KMS-11 (cell line): ENCODE measurements at regions not wholly inside any gene's neighbourhood (a gene's known extent, or its start where the extent isn't known, plus 50 kb on each side); places are given as distances from the start of the nearest gene placed in this dataset.

Experiments
- H2AFZ ChIP-seq: fragments of 200-600 bp; sonication (generic); 2 replicates; pipeline ENCODE4 v1.6.1; 2016; ENCODE audit warnings: antibody characterized with exemption, mixed run types, low read depth
- H3K27ac ChIP-seq: fragments of 200-600 bp; sonication (generic); 2 replicates; pipeline ENCODE4 v1.6.1; 2016; ENCODE audit warnings: mild to moderate bottlenecking, mixed run types
- H3K27me3 ChIP-seq: fragments of 200-600 bp; sonication (generic); 2 replicates; pipeline ENCODE4 v1.6.1; 2017; ENCODE audit warnings: mild to moderate bottlenecking, low read depth, mixed run types, moderate library complexity; ENCODE audit not compliant: insufficient read depth
- H3K36me3 ChIP-seq: fragments of 200-600 bp; sonication (generic); 2 replicates; pipeline ENCODE4 v1.6.1; 2017; ENCODE audit warnings: mild to moderate bottlenecking, mixed run types; ENCODE audit not compliant: insufficient read depth
- H3K4me1 ChIP-seq: fragments of 200-600 bp; sonication (generic); 2 replicates; pipeline ENCODE4 v1.6.1; 2016; ENCODE audit warnings: mild to moderate bottlenecking, low read depth, mixed run types; ENCODE audit not compliant: poor library complexity, severe bottlenecking
- H3K4me2 ChIP-seq: fragments of 200-600 bp; sonication (generic); 2 replicates; pipeline ENCODE4 v1.7.0; 2016; ENCODE audit warnings: mild to moderate bottlenecking, mixed run types
- H3K4me3 ChIP-seq: fragments of 200-600 bp; sonication (generic); IDR thresholded peaks from 2 replicates; pipeline ENCODE4 v1.6.1; 2017; ENCODE audit warnings: low read depth, low read length, mixed read lengths; ENCODE audit not compliant: insufficient read depth
- H3K79me2 ChIP-seq: fragments of 200-600 bp; sonication (generic); 2 replicates; pipeline ENCODE4 v1.6.1; 2016; ENCODE audit warnings: low read depth, mixed run types; ENCODE audit not compliant: insufficient read depth
- H3K9ac ChIP-seq: fragments of 200-600 bp; sonication (generic); 2 replicates; pipeline ENCODE4 v1.6.1; 2016; ENCODE audit warnings: mild to moderate bottlenecking, mixed run types
- H4K20me1 ChIP-seq: fragments of 200-600 bp; sonication (generic); 2 replicates; pipeline ENCODE4 v1.6.1; 2016; ENCODE audit warnings: mild to moderate bottlenecking, mixed run types; ENCODE audit not compliant: insufficient read depth
- TF ChIP-seq, protein P1 (sequence below): fragments of 200-600 bp; sonication (generic); conservative IDR thresholded peaks from 2 replicates; pipeline ENCODE4 v1.6.1; 2017; ENCODE audit warnings: low read depth, mild to moderate bottlenecking, antibody characterized with exemption, low read length, moderate library complexity, mixed read lengths

DNA sequence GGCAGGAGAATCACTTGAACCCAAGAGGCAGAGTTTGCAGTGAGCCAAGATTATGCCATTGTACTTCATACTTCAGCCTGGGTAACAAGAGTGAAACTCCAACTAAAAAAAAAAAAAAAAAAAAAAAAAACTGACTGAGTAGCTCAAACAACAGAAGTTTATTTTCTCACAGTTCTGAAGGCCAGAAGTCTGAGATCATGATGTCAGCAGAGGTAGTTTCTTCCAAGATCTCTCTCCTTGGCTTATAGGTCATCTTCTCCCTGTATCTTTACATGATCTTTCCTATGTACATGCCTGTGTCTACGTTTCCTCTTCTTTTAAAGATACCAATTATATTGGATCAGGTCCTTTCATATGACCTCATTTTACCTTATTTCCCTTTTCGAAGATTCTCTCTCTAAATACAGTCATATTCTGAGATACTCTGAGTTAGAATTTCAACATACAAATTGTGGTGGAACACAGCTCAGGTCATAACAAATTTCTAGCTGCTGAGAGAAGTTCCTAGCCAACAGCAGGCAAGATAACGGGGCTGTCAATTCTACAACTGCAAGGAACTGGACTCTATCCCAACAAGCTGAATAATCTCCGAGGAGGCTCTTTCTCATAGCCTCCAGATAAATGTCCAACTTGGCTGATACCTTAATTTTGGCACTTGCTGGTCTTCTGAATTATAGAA is 187.7 kb upstream of the ADAMTS5 start:
- no peaks in the 10 kb centered on the region for H4K20me1 ChIP-seq
- no peak overlapping the region for H2AFZ ChIP-seq
- no peaks in the 10 kb centered on the region for H3K79me2 ChIP-seq
- TF ChIP-seq, protein P1, sequence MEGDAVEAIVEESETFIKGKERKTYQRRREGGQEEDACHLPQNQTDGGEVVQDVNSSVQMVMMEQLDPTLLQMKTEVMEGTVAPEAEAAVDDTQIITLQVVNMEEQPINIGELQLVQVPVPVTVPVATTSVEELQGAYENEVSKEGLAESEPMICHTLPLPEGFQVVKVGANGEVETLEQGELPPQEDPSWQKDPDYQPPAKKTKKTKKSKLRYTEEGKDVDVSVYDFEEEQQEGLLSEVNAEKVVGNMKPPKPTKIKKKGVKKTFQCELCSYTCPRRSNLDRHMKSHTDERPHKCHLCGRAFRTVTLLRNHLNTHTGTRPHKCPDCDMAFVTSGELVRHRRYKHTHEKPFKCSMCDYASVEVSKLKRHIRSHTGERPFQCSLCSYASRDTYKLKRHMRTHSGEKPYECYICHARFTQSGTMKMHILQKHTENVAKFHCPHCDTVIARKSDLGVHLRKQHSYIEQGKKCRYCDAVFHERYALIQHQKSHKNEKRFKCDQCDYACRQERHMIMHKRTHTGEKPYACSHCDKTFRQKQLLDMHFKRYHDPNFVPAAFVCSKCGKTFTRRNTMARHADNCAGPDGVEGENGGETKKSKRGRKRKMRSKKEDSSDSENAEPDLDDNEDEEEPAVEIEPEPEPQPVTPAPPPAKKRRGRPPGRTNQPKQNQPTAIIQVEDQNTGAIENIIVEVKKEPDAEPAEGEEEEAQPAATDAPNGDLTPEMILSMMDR, result no peak
- no peaks in the 10 kb centered on the region for H3K27me3 ChIP-seq
- H3K36me3 ChIP-seq, result no peaks in the 10 kb centered on the region
- no peaks in the 10 kb centered on the region for H3K4me1 ChIP-seq
- no peak overlapping the region for H3K4me3 ChIP-seq
- no peak overlapping the region for H3K27ac ChIP-seq
- no peak overlapping the region for H3K4me2 ChIP-seq
- H3K9ac ChIP-seq, result no peak overlapping the region

DNA sequence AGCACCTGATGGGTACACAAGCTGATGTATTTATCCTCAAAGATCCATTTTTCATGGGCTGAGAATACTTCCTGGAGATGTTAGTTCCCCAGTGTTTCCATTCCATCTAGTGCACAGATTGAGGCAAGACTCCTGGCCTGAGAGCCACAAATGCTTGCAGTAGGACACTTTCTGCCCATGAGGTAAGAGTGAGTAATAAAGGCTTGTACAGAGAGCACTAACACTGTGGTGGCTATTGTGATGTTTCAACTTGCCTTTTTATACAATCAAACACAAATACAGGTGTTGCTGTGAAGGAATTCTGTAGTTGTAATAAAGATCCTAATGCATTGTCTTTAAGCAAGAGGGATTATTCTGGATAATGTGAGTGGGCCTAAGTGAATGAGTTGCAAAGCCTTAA is 186.1 kb upstream of the ADAMTS5 start:
- TF ChIP-seq, protein P1, result no peak
- H3K4me3 ChIP-seq, result no peak overlapping the region
- no peak overlapping the region for H2AFZ ChIP-seq
- no peak overlapping the region for H3K27ac ChIP-seq
- no peaks in the 10 kb centered on the region for H3K27me3 ChIP-seq
- no peaks in the 10 kb centered on the region for H3K36me3 ChIP-seq
- no peak overlapping the region for H3K4me2 ChIP-seq
- no peaks in the 10 kb centered on the region for H3K4me1 ChIP-seq
- H3K9ac ChIP-seq, result no peak overlapping the region
- H3K79me2 ChIP-seq, result no peaks in the 10 kb centered on the region
- H4K20me1 ChIP-seq, result no peaks in the 10 kb centered on the region

DNA sequence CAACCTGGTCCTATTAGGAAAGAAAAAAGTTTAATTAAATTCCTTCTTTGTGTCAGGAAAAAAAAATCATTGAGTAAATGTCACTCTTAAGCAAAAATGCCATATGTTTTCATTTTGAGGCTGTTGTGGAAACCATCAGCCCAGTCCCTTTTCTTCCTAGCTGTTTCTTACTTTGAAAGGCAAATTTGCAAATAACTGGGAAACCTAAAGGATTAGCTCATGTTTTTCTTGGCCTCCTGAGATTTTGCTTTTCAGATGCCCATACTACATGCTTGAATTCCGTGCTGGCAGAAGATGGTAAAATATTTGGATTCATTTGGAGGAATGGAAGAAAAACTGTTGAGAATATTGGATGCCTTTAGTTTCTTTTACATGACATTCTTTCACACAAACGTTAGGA is 182.1 kb upstream of the ADAMTS5 start:
- H3K27me3 ChIP-seq, result no peaks in the 10 kb centered on the region
- peaks cover 6% of the 10 kb centered on the region for H3K4me1 ChIP-seq
- no peaks in the 10 kb centered on the region for H4K20me1 ChIP-seq
- H3K79me2 ChIP-seq, result no peaks in the 10 kb centered on the region
- H3K4me2 ChIP-seq, result no peak overlapping the region
- TF ChIP-seq, protein P1, result no peak
- no peak overlapping the region for H3K4me3 ChIP-seq
- no peak overlapping the region for H3K27ac ChIP-seq
- H3K36me3 ChIP-seq, result no peaks in the 10 kb centered on the region
- no peak overlapping the region for H2AFZ ChIP-seq
- no peak overlapping the region for H3K9ac ChIP-seq

DNA sequence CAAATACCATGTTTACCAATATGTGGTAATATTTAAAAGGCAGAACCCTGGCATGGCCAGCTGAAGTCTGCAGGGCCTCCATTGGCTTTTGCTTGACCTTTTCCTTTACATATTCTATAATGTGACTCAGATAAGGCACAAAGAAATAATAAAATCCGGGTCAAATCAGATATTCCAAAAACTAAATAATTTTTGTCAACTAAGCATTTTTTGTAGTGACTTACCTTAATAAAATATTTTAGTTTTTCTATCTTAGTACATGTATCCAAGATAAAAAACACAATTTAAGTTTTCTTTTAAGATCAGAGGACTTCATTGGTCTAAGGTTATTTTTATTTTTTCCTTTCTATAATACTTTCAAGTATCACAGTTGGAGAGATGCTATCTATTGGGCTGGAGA is 179.4 kb upstream of the ADAMTS5 start:
- no peak overlapping the region for H3K4me2 ChIP-seq

More for the DNA sequence above, 179.4 kb upstream of the ADAMTS5 start:
- Histone ChIP-seq H2AFZ (no peak overlapping the region), H3K27me3 (no peaks in the 10 kb centered on the region), H3K4me1 (peaks cover 6% of the 10 kb centered on the region), H3K27ac (no peak overlapping the region), H4K20me1 (no peaks in the 10 kb centered on the region), H3K79me2 (no peaks in the 10 kb centered on the region), H3K9ac (no peak overlapping the region), H3K4me3 (no peak overlapping the region), H3K36me3 (no peaks in the 10 kb centered on the region)
- TF ChIP-seq, protein P1, result no peak
